Inflammatory macrophage treated with lipopolysaccharide for 1 hour (primary cell): ENCODE measurements at regions not wholly inside any gene's neighbourhood (a gene's known extent, or its start where the extent isn't known, plus 50 kb on each side); places are given as distances from the start of the nearest gene placed in this dataset.

ENCODE experiments used
- DNase-seq, 2 donors: peaks; one replicate each; pipeline ENCODE4 v3.0.0-alpha.2; 2020 to 2022

GRCh38 chr4:188867796-188868195 lies 728.6 kb downstream of the TRIML1 start:
- no peak for DNase-seq

- no peak for DNase-seq
Observed at GRCh38 chr4:188869581-188869980, 730.3 kb downstream of the TRIML1 start.

GRCh38 chr4:188872809-188873208 lies 733.6 kb downstream of the TRIML1 start:
- DNase-seq: no peak

- no peak for DNase-seq
Observed at GRCh38 chr4:188876881-188877280, 737.6 kb downstream of the TRIML1 start.

GRCh38 chr4:188879598-188879997 lies 740.4 kb downstream of the TRIML1 start:
- DNase-seq: no peak

GRCh38 chr4:188887905-188888304 lies 748.7 kb downstream of the TRIML1 start:
- DNase-seq: no peak

GRCh38 chr4:188892837-188893236 lies 753.6 kb downstream of the TRIML1 start:
- no peak for DNase-seq

GRCh38 chr4:188903986-188904385 lies 764.7 kb downstream of the TRIML1 start:
- DNase-seq: no peak

GRCh38 chr4:188904617-188905016 lies 765.4 kb downstream of the TRIML1 start:
- DNase-seq: no peak

- no peak for DNase-seq
Observed at GRCh38 chr4:188905248-188905647, 766.0 kb downstream of the TRIML1 start.

- no peak for DNase-seq
Observed at GRCh38 chr4:188911199-188911598, 772.0 kb downstream of the TRIML1 start.

- no peak for DNase-seq
Observed at GRCh38 chr4:188911707-188912106, 772.5 kb downstream of the TRIML1 start.

GRCh38 chr4:188915175-188915574 lies 775.9 kb downstream of the TRIML1 start:
- DNase-seq: no peak

- DNase-seq: no peak
Observed at GRCh38 chr4:188918787-188919186, 779.5 kb downstream of the TRIML1 start.

- DNase-seq: no peak
Observed at GRCh38 chr4:188930822-188931221, 791.6 kb downstream of the TRIML1 start.

- DNase-seq: no peak
Observed at GRCh38 chr4:188934320-188934962, 795.2 kb downstream of the TRIML1 start.

GRCh38 chr4:188941524-188942119 lies 802.4 kb downstream of the TRIML1 start:
- no peak for DNase-seq

GRCh38 chr4:188942606-188943005 lies 803.4 kb downstream of the TRIML1 start:
- DNase-seq: no peak

GRCh38 chr4:188949596-188949995 lies 810.4 kb downstream of the TRIML1 start:
- DNase-seq: no peak

GRCh38 chr4:188955066-188955465 lies 815.8 kb downstream of the TRIML1 start:
- DNase-seq: no peak

- no peak for DNase-seq
Observed at GRCh38 chr4:188956566-188956965, 817.3 kb downstream of the TRIML1 start.

- no peak for DNase-seq
Observed at GRCh38 chr4:188958346-188958745, 819.1 kb downstream of the TRIML1 start.

- DNase-seq: no peak
Observed at GRCh38 chr4:188959424-188959823, 820.2 kb downstream of the TRIML1 start.

GRCh38 chr4:188960411-188961093 lies 821.3 kb downstream of the TRIML1 start:
- DNase-seq: no peak
